ENCODE measurements at regions not wholly inside any gene's neighbourhood (a gene's known extent, or its start where the extent isn't known, plus 50 kb on each side); places are given as distances from the start of the nearest gene placed in this dataset.
"Not testable (repeated sequence)": the region's sequence is repeated elsewhere in the genome, so short reads cannot be mapped to it uniquely, and the experiment has no call there.

DNA sequence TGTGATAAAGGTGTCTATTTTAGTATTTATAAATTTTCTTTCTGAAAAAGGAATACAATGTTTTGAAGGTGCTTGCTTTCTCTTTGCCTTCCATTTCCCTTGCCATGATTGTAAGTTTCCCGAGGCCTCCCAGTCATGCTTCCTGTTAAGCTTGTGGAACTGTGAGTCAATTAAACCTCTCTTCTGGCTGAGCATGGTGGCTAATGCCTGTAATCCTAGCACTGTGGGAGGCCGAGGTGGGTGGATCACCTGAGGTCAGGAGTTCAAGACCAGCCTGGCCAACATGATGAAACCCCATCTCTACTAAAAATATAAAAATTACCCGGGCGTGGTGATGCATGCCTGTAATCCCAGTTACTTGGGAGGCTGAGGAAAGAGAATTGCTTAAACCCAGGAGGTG lies 187.7 kb downstream of the C9orf152 start:
- peak overlapping the region; percentile 78 for H3K27ac ChIP-seq (ENCODE audit: low read depth, low read length)
- H3K4me3 ChIP-seq (ENCODE audit: low read depth, low read length); H2AFZ ChIP-seq (ENCODE audit: low read length, unreplicated experiment); H3K36me3 ChIP-seq (ENCODE audit: insufficient read depth, low read length); H3K27me3 ChIP-seq (ENCODE audit: insufficient read depth, low read length); H3K79me2 ChIP-seq (ENCODE audit: control insufficient read depth, insufficient read depth, low read length, unreplicated experiment): not testable (repeated sequence)
- H3K4me1 ChIP-seq (ENCODE audit: control insufficient read depth, insufficient read depth, low read length, unreplicated experiment) = peaks cover 28% of the 10 kb centered on the region

DNA sequence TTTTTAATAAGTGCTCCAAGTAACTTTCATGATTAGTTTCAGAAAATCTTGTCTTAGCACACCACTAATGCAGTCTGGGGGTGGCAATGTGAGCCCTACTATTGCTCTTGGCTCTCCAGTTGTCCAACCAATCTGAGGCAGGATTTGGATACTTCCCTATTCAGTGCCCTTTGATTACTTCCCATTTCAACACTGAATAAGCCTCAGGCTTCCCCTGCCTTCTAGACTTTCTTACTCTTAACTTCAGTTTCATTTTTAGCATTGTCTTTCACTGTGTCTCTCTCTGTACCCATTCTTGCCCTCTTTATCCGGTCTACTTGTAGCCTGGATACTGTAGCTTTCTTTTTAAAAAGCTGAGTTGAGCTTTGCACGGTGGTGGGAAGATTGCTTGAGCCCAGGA lies 186.1 kb downstream of the C9orf152 start:
- Histone ChIP-seq H3K27me3 (ENCODE audit: insufficient read depth, low read length) (no peaks in the 10 kb centered on the region), H3K79me2 (ENCODE audit: control insufficient read depth, insufficient read depth, low read length, unreplicated experiment) (no peaks in the 10 kb centered on the region), H3K36me3 (ENCODE audit: insufficient read depth, low read length) (no peaks in the 10 kb centered on the region), H3K27ac (ENCODE audit: low read depth, low read length) (peak overlapping the region; percentile 34; the same call in 1 of the 2 replicates), H3K4me1 (ENCODE audit: control insufficient read depth, insufficient read depth, low read length, unreplicated experiment) (peaks cover 16% of the 10 kb centered on the region), H3K4me3 (ENCODE audit: low read depth, low read length) (no peak overlapping the region), H2AFZ (ENCODE audit: low read length, unreplicated experiment) (no peak overlapping the region)

DNA sequence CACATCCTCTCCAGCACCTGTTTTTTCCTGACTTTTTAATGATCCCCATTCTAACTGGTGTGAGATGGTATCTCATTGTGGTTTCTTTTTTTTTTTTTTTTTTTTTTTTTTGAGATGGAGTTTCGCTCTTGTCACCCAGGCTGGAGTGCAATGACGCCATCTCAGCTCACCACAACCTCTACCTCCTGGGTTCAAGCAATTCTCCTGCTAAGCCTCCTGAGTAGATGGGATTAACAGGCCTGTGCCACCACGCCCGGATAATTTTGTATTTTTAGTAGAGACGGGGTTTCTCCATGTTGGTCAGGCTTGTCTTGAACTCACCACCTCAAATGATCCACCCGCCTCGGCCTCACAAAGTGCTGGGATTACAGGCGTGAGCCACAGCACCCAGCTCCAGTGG lies 184.7 kb downstream of the C9orf152 start:
- not testable (repeated sequence) for H3K27ac ChIP-seq (ENCODE audit: low read depth, low read length); H2AFZ ChIP-seq (ENCODE audit: low read length, unreplicated experiment); H3K4me3 ChIP-seq (ENCODE audit: low read depth, low read length); H3K79me2 ChIP-seq (ENCODE audit: control insufficient read depth, insufficient read depth, low read length, unreplicated experiment); H3K27me3 ChIP-seq (ENCODE audit: insufficient read depth, low read length); H3K36me3 ChIP-seq (ENCODE audit: insufficient read depth, low read length)
- H3K4me1 ChIP-seq (ENCODE audit: control insufficient read depth, insufficient read depth, low read length, unreplicated experiment) = peaks cover 29% of the 10 kb centered on the region

DNA sequence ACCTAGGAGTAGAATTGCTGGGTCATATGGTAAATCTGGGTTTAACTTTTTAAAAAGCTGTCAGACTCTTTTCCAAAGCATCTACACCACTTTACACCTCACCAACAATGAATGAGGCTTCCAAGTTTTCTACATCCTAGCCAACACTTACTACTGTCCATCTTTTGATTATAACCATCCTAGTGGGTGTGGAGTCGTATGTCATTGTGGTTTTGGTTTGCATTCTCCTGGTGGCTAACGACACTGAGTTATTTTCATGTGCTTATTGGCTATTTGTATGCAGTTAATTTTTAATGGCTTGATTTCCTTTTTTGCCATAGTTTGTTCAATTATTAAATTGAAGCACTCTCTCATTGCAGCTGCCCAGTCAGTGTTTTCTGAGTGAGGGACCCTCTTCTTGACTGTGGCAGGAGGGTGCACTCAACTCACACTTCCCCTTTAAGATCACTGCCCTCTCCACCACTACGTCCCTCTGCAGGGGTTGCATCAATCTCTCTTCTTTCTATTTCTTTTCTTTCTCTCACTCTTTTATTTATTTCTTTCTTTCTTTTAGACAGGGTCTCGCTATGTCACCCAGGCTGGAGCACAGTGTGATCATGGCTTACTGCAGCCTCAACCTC lies 182.3 kb downstream of the C9orf152 start:
- Histone ChIP-seq H3K27me3 (ENCODE audit: insufficient read depth, low read length) (no peaks in the 10 kb centered on the region), H2AFZ (ENCODE audit: low read length, unreplicated experiment) (no peak overlapping the region), H3K4me1 (ENCODE audit: control insufficient read depth, insufficient read depth, low read length, unreplicated experiment) (peaks cover 44% of the 10 kb centered on the region), H3K36me3 (ENCODE audit: insufficient read depth, low read length) (no peaks in the 10 kb centered on the region), H3K79me2 (ENCODE audit: control insufficient read depth, insufficient read depth, low read length, unreplicated experiment) (peaks cover 3% of the 10 kb centered on the region), H3K4me3 (ENCODE audit: low read depth, low read length) (no peak overlapping the region), H3K27ac (ENCODE audit: low read depth, low read length) (no peak overlapping the region)

DNA sequence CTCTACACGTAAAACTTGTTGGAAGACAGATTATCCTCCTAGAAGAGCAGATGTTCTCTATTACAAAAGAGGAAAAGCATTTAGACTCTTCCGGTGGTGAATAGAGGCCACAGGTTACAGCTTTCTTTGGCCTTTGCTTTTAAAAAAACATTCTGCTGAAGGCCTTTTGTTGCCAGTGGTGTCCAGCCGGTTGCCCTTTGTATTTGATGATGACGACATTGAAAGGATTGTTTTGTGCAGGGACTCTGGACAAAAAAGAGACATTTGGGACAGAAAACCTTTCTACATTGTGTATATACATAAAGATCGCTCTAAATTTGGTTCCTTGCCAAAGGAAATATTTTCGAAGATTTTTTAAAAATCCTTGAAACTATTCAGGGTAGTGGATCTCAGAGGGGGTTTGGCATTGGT lies 180.3 kb downstream of the C9orf152 start:
- peak overlapping the region; percentile 19 for H3K4me3 ChIP-seq (ENCODE audit: low read depth, low read length)
- H2AFZ ChIP-seq (ENCODE audit: low read length, unreplicated experiment) = peak overlapping the region; percentile 6
- H3K36me3 ChIP-seq (ENCODE audit: insufficient read depth, low read length) = no peaks in the 10 kb centered on the region
- peaks cover 52% of the 10 kb centered on the region for H3K4me1 ChIP-seq (ENCODE audit: control insufficient read depth, insufficient read depth, low read length, unreplicated experiment)
- H3K79me2 ChIP-seq (ENCODE audit: control insufficient read depth, insufficient read depth, low read length, unreplicated experiment) = peaks cover 6% of the 10 kb centered on the region
- H3K27me3 ChIP-seq (ENCODE audit: insufficient read depth, low read length) = no peaks in the 10 kb centered on the region
- peak overlapping the region; percentile 98 for H3K27ac ChIP-seq (ENCODE audit: low read depth, low read length)

DNA sequence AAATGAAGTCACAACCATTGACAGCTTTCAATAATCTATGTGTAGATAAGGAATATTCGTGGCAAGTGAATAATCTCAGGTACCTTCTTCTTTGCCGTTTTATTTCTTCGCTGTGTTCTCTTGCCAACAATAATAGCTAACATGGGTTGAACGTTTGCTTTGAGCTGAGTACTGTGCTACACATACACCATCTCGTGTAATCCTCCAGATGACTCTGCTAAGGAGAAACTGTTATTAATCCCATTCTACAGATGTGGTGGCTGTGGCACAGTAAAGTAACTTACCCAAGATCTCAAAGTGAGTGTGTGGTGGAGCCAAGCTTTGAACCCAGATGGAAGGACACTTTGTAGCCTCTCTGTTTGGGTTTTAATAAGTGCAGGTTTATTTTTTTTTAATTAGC lies 179.7 kb downstream of the C9orf152 start:
- Histone ChIP-seq H3K79me2 (ENCODE audit: control insufficient read depth, insufficient read depth, low read length, unreplicated experiment) (peaks cover 6% of the 10 kb centered on the region), H3K27me3 (ENCODE audit: insufficient read depth, low read length) (no peaks in the 10 kb centered on the region), H3K36me3 (ENCODE audit: insufficient read depth, low read length) (no peaks in the 10 kb centered on the region), H3K4me3 (ENCODE audit: low read depth, low read length) (peak overlapping the region; percentile 19), H2AFZ (ENCODE audit: low read length, unreplicated experiment) (no peak overlapping the region), H3K27ac (ENCODE audit: low read depth, low read length) (peak overlapping the region; percentile 98), H3K4me1 (ENCODE audit: control insufficient read depth, insufficient read depth, low read length, unreplicated experiment) (peaks cover 57% of the 10 kb centered on the region)

DNA sequence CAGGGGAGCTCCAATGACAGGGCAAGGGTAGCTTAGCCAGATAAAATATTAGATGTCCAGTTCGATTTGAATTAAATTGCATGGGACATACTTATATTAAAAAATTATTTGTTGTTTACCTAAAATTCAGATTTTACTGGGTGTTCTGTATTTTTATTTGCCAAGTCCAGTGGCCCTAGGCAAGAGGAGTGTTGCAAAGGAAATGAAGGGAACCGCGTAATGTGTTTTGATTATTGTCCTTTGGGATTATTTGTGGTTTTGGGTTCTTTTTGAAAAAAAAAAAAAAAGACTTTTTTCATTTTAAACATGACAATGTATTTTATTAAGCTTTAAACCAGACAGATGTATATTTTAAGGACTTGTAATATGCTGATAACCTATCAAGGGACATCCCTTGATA lies 179.3 kb downstream of the C9orf152 start:
- no peaks in the 10 kb centered on the region for H3K36me3 ChIP-seq (ENCODE audit: insufficient read depth, low read length)
- H3K27me3 ChIP-seq (ENCODE audit: insufficient read depth, low read length) = no peaks in the 10 kb centered on the region
- peaks cover 6% of the 10 kb centered on the region for H3K79me2 ChIP-seq (ENCODE audit: control insufficient read depth, insufficient read depth, low read length, unreplicated experiment)
- no peak overlapping the region for H2AFZ ChIP-seq (ENCODE audit: low read length, unreplicated experiment)
- H3K27ac ChIP-seq (ENCODE audit: low read depth, low read length) = peak overlapping the region; percentile 98
- peaks cover 61% of the 10 kb centered on the region for H3K4me1 ChIP-seq (ENCODE audit: control insufficient read depth, insufficient read depth, low read length, unreplicated experiment)
- H3K4me3 ChIP-seq (ENCODE audit: low read depth, low read length) = peak overlapping the region; percentile 42

DNA sequence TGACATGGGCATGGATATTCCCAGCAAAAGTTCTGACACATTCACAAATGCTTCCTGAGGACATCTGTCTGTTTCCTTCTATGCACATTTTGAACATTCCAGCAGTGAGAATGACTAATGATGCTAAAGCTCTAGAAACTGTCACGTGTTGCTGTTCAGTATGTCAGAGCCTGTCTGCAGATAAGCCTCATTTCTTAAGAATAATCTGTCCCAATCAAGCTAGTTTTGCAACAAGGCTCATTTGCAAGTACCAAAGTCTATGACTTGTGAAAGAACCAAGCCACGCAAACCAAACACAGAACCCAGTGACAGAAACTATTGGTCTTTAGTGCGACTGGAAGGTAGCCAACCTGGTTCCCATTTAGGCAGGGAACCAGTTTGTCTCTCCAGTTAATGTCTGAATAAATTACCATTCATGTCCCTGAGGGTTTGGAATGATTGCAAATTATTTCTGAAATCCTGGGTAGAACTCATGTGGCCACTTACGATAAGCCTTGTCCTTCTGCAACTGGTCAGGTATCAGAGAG lies 178.5 kb downstream of the C9orf152 start:
- Histone ChIP-seq H3K4me3 (ENCODE audit: low read depth, low read length) (peak overlapping the region; percentile 46), H3K27me3 (ENCODE audit: insufficient read depth, low read length) (no peaks in the 10 kb centered on the region), H3K79me2 (ENCODE audit: control insufficient read depth, insufficient read depth, low read length, unreplicated experiment) (peaks cover 6% of the 10 kb centered on the region), H3K4me1 (ENCODE audit: control insufficient read depth, insufficient read depth, low read length, unreplicated experiment) (peaks cover 68% of the 10 kb centered on the region), H2AFZ (ENCODE audit: low read length, unreplicated experiment) (no peak overlapping the region), H3K36me3 (ENCODE audit: insufficient read depth, low read length) (no peaks in the 10 kb centered on the region), H3K27ac (ENCODE audit: low read depth, low read length) (peak overlapping the region; percentile 98)

DNA sequence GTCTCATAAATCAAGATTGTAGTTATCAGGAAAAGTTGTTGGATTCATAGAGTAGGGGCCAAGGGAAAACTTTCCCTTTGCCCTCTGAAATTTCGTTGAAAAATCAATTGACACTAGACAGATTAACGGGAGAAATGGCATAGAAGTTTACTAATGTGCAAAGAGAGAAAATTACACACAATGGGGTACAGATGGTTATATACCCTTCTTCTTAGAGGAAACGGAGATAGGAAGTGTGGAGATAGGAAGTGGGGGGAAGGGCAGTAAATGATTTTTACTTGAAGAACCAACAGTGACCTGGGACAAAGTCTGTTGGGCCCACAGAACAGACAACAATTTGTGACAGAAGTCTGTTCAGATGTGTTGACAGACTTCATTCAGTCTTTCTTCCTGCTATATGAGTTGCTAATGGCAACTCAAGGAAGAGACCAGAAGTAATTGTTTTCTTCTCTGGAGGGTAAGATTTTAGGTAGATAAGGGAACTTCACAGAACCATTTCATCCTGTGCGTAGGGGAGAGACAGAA lies 177.9 kb downstream of the C9orf152 start:
- Histone ChIP-seq H3K79me2 (ENCODE audit: control insufficient read depth, insufficient read depth, low read length, unreplicated experiment) (peaks cover 6% of the 10 kb centered on the region), H3K4me3 (ENCODE audit: low read depth, low read length) (peak overlapping the region; percentile 46; the same call in 1 of the 2 replicates), H3K27me3 (ENCODE audit: insufficient read depth, low read length) (no peaks in the 10 kb centered on the region), H3K36me3 (ENCODE audit: insufficient read depth, low read length) (no peaks in the 10 kb centered on the region), H3K27ac (ENCODE audit: low read depth, low read length) (peak overlapping the region; percentile 98), H2AFZ (ENCODE audit: low read length, unreplicated experiment) (peak overlapping the region; percentile 32), H3K4me1 (ENCODE audit: control insufficient read depth, insufficient read depth, low read length, unreplicated experiment) (peaks cover 68% of the 10 kb centered on the region)

DNA sequence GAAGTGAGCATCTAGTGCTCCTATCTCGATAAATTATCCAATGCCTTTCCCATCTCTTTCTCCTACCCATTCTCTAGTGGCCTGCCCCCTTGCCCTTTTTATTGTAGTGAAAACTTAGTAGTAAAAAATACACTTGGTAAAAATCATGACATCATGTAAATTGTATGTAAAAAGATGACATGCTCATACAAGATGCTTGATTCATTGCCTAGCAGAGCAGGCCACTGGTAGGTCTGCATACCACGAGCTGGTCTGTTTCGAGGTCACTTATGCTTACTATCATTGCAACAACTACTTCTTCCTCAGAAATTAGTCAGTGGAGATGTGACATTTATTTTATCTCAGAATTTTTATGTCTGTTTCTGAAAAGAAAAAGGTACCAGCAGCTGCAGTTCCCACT lies 177.3 kb downstream of the C9orf152 start:
- peaks cover 6% of the 10 kb centered on the region for H3K79me2 ChIP-seq (ENCODE audit: control insufficient read depth, insufficient read depth, low read length, unreplicated experiment)
- no peak overlapping the region for H2AFZ ChIP-seq (ENCODE audit: low read length, unreplicated experiment)
- H3K4me1 ChIP-seq (ENCODE audit: control insufficient read depth, insufficient read depth, low read length, unreplicated experiment) = peaks cover 68% of the 10 kb centered on the region
- H3K27me3 ChIP-seq (ENCODE audit: insufficient read depth, low read length) = no peaks in the 10 kb centered on the region
- no peaks in the 10 kb centered on the region for H3K36me3 ChIP-seq (ENCODE audit: insufficient read depth, low read length)
- H3K4me3 ChIP-seq (ENCODE audit: low read depth, low read length) = peak overlapping the region; percentile 46; the same call in 1 of the 2 replicates
- H3K27ac ChIP-seq (ENCODE audit: low read depth, low read length) = peak overlapping the region; percentile 98

DNA sequence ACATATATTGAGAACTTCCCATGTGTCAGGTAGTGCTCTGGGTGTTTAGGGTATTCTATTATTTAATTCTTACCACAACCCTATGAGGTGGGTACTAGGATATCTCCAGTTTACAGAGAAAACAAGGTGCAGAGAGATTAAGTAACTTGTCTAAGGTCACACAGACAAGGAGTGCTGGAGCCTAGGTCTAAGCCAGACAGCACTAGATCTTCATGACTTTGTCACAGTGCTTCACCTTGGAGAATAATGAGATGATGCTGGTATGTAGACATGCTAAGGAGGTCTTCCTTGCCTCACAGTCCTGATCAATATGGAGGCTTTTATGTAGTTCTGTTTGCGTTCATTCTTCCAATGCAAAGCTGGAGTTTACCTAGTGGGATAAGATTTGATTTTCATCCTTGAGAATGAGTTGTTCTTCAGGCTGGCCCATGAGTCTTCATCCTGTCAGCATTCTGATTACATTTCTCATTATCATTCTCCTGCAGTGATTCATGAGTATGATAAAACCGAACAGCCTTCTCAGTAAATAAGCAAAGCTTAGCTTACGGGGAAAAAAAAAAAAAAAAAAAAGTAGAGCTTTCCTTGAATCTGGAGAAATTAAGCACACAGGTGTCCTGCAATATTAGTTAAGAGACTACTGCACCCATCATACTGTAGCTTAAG lies 176.3 kb downstream of the C9orf152 start:
- peaks cover 6% of the 10 kb centered on the region for H3K79me2 ChIP-seq (ENCODE audit: control insufficient read depth, insufficient read depth, low read length, unreplicated experiment)
- peak overlapping the region; percentile 7 for H2AFZ ChIP-seq (ENCODE audit: low read length, unreplicated experiment)
- peak overlapping the region; percentile 98 for H3K27ac ChIP-seq (ENCODE audit: low read depth, low read length)
- H3K4me3 ChIP-seq (ENCODE audit: low read depth, low read length) = peak overlapping the region; percentile 66
- no peaks in the 10 kb centered on the region for H3K27me3 ChIP-seq (ENCODE audit: insufficient read depth, low read length)
- H3K4me1 ChIP-seq (ENCODE audit: control insufficient read depth, insufficient read depth, low read length, unreplicated experiment) = peaks cover 72% of the 10 kb centered on the region
- H3K36me3 ChIP-seq (ENCODE audit: insufficient read depth, low read length) = no peaks in the 10 kb centered on the region

Data from ACC112 (cell line).